ENCODE measurements at regions not wholly inside any gene's neighbourhood (a gene's known extent, or its start where the extent isn't known, plus 50 kb on each side); places are given as distances from the start of the nearest gene placed in this dataset.

GRCh38 chr3:116929505-116930222 lies 220.1 kb downstream of the TUSC7 start:
- DNase-seq, result no peak

- no peak for DNase-seq
Measured at GRCh38 chr3:116930786-116931185, 221.2 kb downstream of the TUSC7 start.

- no peak for DNase-seq
Measured at GRCh38 chr3:116939091-116939490, 229.5 kb downstream of the TUSC7 start.

GRCh38 chr3:116939550-116939949 lies 230.0 kb downstream of the TUSC7 start:
- no peak for DNase-seq

GRCh38 chr3:116940719-116941118 lies 231.1 kb downstream of the TUSC7 start:
- DNase-seq, result no peak

- DNase-seq, result no peak
Measured at GRCh38 chr3:116946376-116946775, 236.8 kb downstream of the TUSC7 start.

- no peak for DNase-seq
Measured at GRCh38 chr3:116947148-116947547, 237.6 kb downstream of the TUSC7 start.

- peak in 1 of 56 donors; percentile 44 for DNase-seq
Measured at GRCh38 chr3:116947809-116948208, 238.2 kb downstream of the TUSC7 start.

GRCh38 chr3:116950301-116951055 lies 240.9 kb downstream of the TUSC7 start:
- peak in 5 of 56 donors; percentile 0 to 15 (median 4) for DNase-seq

GRCh38 chr3:116951610-116952009 lies 242.0 kb downstream of the TUSC7 start:
- DNase-seq, result no peak

- no peak for DNase-seq
Measured at GRCh38 chr3:116958291-116958690, 248.7 kb downstream of the TUSC7 start.

- DNase-seq, result no peak
Measured at GRCh38 chr3:116961106-116961505, 251.5 kb downstream of the TUSC7 start.

GRCh38 chr3:116963802-116964201 lies 254.2 kb downstream of the TUSC7 start:
- DNase-seq, result no peak

GRCh38 chr3:116966649-116967048 lies 257.1 kb downstream of the TUSC7 start:
- DNase-seq, result no peak

- no peak for DNase-seq
Measured at GRCh38 chr3:116969135-116969534, 259.6 kb downstream of the TUSC7 start.

- no peak for DNase-seq
Measured at GRCh38 chr3:116969646-116970045, 260.1 kb downstream of the TUSC7 start.

- no peak for DNase-seq
Measured at GRCh38 chr3:116971531-116971930, 262.0 kb downstream of the TUSC7 start.

GRCh38 chr3:116974702-116975101 lies 265.1 kb downstream of the TUSC7 start:
- DNase-seq, result no peak

GRCh38 chr3:116977441-116977840 lies 267.9 kb downstream of the TUSC7 start:
- DNase-seq, result no peak

- DNase-seq, result no peak
Measured at GRCh38 chr3:116980099-116980498, 270.5 kb downstream of the TUSC7 start.

- no peak for DNase-seq
Measured at GRCh38 chr3:116981089-116981488, 271.5 kb downstream of the TUSC7 start.

- DNase-seq, result no peak
Measured at GRCh38 chr3:116984301-116984700, 274.7 kb downstream of the TUSC7 start.

GRCh38 chr3:116994351-116994879 lies 284.8 kb downstream of the TUSC7 start:
- peak in 1 of 56 donors; percentile 7 for DNase-seq
